Panc1 (cell line): ENCODE measurements at regions not wholly inside any gene's neighbourhood (a gene's known extent, or its start where the extent isn't known, plus 50 kb on each side); places are given as distances from the start of the nearest gene placed in this dataset.

Source experiments
- ATAC-seq: fragments of 200-7000 bp; cut with Tn5 transposase; 2 replicates; pipeline ENCODE4 v1.9.1; 2020; ENCODE audit warnings: mild to moderate bottlenecking, moderate library complexity
- BruUV-seq: library from RNA; stranded (reverse); fragments of 400-500 nt; replicated peaks from 2 replicates; lab custom pipeline; 2021; lab: Mats Ljungman, UMichigan
- CTCF ChIA-PET: fragments of 300-600 bp; sonication (Branson Sonifier 250); formaldehyde crosslinking; loops from one replicate; lab custom pipeline; 2022; ENCODE audit warnings: antibody characterized with exemption; lab: Charles Lee
- POLR2A ChIA-PET: fragments of 300-600 bp; sonication (Branson Sonifier 250); formaldehyde crosslinking; loops from one replicate; lab custom pipeline; 2022; ENCODE audit warnings: antibody characterized with exemption; lab: Charles Lee
- DNase-seq: peaks from one replicate; pipeline ENCODE4 v3.0.0-alpha.2; 2010; ENCODE audit warnings: low read depth, low spot score
- H3K27ac ChIP-seq: 2 replicates; pipeline ENCODE4 v1.5.1; 2011; ENCODE audit warnings: mild to moderate bottlenecking, low read length, inconsistent platforms
- H3K27me3 ChIP-seq: fragments of 200-500 bp; sonication (Bioruptor generic); 2 replicates; pipeline ENCODE4 v1.6.0; 2014; ENCODE audit warnings: low read length, inconsistent platforms; ENCODE audit not compliant: control insufficient read depth, insufficient read depth
- H3K36me3 ChIP-seq: fragments of 200-500 bp; sonication (Bioruptor generic); 2 replicates; pipeline ENCODE4 v1.5.1; 2014; ENCODE audit warnings: inconsistent platforms, mild to moderate bottlenecking, low read length, moderate library complexity; ENCODE audit not compliant: control insufficient read depth, insufficient read depth
- H3K4me1 ChIP-seq: 2 replicates; pipeline ENCODE4 v1.5.1; 2011; ENCODE audit warnings: inconsistent platforms, mild to moderate bottlenecking, low read length, moderate library complexity; ENCODE audit not compliant: control insufficient read depth, insufficient read depth
- H3K4me3 ChIP-seq, 2 experiments: 2 replicates each; pipeline ENCODE4 v1.5.1; 2011 to 2012; ENCODE audit warnings: low read depth in 2 of 2, low read length in 2 of 2, mild to moderate bottlenecking in 2 of 2, inconsistent platforms in 1 of 2, moderate library complexity in 1 of 2
- H3K9me3 ChIP-seq: fragments of 200-500 bp; sonication (Bioruptor generic); 2 replicates; pipeline ENCODE4 v1.5.1; 2014; ENCODE audit warnings: low read depth, mild to moderate bottlenecking, inconsistent platforms, low read length, moderate library complexity; ENCODE audit not compliant: control insufficient read depth, insufficient read depth
- POLR2AphosphoS5 ChIP-seq: IDR thresholded peaks from 2 replicates; pipeline ENCODE4 v1.6.1; 2012; ENCODE audit warnings: mild to moderate bottlenecking, low read depth, low read length, moderate library complexity
- SIN3A ChIP-seq: IDR thresholded peaks from 2 replicates; pipeline ENCODE4 v1.6.1; 2012; ENCODE audit warnings: low read depth, mild to moderate bottlenecking, low read length, moderate library complexity, borderline replicate concordance; ENCODE audit not compliant: insufficient read depth
- TCF7L2 ChIP-seq: IDR thresholded peaks from 2 replicates; pipeline ENCODE4 v1.6.1; 2011; ENCODE audit warnings: mild to moderate bottlenecking, low read depth, low read length, inconsistent platforms
- in situ Hi-C: cut with HindIII; loops from 2 replicates; pipeline ENCODE4 v1.10.0; 2016; ENCODE audit warnings: low sequenced_read_pairs, low pct_unique_long_range_greater_than_20kb
- intact Hi-C: fragments of 100-400 bp; cut with micrococcal nuclease; formaldehyde crosslinking; loops from one replicate; pipeline ENCODE4 v1.10.0; 2022; ENCODE audit not compliant: unreplicated experiment
- TF ChIP-seq, protein P1 (sequence below): fragments of 450-650 bp; IDR thresholded peaks from 2 replicates; pipeline ENCODE4 v1.5.1; 2017; ENCODE audit warnings: mild to moderate bottlenecking
- TF ChIP-seq, protein P2 (sequence below), 2 experiments: IDR thresholded peaks; 2 replicates each; pipeline ENCODE4 v1.6.1; 2011 to 2012; ENCODE audit warnings: low read depth in 2 of 2, control low read depth in 1 of 2, low read length in 1 of 2, mild to moderate bottlenecking in 1 of 2, moderate library complexity in 1 of 2; ENCODE audit not compliant: insufficient read depth in 1 of 2

DNA sequence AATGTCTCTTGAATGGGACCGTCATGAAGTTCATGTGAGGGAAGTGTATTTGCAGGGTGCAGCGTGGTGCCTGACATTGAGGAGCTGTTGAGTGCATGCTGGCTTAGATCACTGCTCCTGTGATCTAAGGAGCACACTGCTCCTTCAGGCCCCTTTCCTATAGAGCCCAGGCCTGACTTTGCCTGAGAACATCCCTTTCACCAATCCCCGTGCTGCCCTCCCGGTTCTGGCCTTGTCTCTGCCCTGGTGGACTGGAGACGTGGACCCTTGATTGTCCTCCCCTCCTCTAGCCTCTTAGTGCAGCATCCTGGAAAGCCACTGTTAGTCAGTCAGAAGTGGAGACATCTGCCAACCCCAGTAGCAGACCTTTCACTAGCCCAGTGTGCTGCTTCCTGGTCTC is 323.6 kb upstream of the HS6ST1 start:
- CTCF ChIA-PET: no interaction called here
- BruUV-seq: no TSS peak
- no peaks in the 10 kb centered on the region for H3K27me3 ChIP-seq
- no peaks in the 10 kb centered on the region for H3K9me3 ChIP-seq
- ATAC-seq (no peak), DNase-seq (no peak)
- in situ Hi-C loops: no loop called here
- no peaks in the 10 kb centered on the region for H3K4me1 ChIP-seq
- TF ChIP-seq, protein P1, sequence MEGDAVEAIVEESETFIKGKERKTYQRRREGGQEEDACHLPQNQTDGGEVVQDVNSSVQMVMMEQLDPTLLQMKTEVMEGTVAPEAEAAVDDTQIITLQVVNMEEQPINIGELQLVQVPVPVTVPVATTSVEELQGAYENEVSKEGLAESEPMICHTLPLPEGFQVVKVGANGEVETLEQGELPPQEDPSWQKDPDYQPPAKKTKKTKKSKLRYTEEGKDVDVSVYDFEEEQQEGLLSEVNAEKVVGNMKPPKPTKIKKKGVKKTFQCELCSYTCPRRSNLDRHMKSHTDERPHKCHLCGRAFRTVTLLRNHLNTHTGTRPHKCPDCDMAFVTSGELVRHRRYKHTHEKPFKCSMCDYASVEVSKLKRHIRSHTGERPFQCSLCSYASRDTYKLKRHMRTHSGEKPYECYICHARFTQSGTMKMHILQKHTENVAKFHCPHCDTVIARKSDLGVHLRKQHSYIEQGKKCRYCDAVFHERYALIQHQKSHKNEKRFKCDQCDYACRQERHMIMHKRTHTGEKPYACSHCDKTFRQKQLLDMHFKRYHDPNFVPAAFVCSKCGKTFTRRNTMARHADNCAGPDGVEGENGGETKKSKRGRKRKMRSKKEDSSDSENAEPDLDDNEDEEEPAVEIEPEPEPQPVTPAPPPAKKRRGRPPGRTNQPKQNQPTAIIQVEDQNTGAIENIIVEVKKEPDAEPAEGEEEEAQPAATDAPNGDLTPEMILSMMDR: no peak
- TF ChIP-seq TCF7L2: no peak
- no peak for TF ChIP-seq SIN3A
- TF ChIP-seq POLR2AphosphoS5: no peak
- TF ChIP-seq, protein P2, sequence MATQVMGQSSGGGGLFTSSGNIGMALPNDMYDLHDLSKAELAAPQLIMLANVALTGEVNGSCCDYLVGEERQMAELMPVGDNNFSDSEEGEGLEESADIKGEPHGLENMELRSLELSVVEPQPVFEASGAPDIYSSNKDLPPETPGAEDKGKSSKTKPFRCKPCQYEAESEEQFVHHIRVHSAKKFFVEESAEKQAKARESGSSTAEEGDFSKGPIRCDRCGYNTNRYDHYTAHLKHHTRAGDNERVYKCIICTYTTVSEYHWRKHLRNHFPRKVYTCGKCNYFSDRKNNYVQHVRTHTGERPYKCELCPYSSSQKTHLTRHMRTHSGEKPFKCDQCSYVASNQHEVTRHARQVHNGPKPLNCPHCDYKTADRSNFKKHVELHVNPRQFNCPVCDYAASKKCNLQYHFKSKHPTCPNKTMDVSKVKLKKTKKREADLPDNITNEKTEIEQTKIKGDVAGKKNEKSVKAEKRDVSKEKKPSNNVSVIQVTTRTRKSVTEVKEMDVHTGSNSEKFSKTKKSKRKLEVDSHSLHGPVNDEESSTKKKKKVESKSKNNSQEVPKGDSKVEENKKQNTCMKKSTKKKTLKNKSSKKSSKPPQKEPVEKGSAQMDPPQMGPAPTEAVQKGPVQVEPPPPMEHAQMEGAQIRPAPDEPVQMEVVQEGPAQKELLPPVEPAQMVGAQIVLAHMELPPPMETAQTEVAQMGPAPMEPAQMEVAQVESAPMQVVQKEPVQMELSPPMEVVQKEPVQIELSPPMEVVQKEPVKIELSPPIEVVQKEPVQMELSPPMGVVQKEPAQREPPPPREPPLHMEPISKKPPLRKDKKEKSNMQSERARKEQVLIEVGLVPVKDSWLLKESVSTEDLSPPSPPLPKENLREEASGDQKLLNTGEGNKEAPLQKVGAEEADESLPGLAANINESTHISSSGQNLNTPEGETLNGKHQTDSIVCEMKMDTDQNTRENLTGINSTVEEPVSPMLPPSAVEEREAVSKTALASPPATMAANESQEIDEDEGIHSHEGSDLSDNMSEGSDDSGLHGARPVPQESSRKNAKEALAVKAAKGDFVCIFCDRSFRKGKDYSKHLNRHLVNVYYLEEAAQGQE (IDR thresholded peaks at IDR 0.05; ENCODE audit: insufficient read depth in 1 of 2, low read depth in 2 of 2, low read length in 1 of 2): no peak
- no peak overlapping the region for H3K4me3 ChIP-seq
- intact Hi-C loops: no loop called here
- no peaks in the 10 kb centered on the region for H3K36me3 ChIP-seq
- no peak overlapping the region for H3K27ac ChIP-seq
- POLR2A ChIA-PET: no interaction called here

DNA sequence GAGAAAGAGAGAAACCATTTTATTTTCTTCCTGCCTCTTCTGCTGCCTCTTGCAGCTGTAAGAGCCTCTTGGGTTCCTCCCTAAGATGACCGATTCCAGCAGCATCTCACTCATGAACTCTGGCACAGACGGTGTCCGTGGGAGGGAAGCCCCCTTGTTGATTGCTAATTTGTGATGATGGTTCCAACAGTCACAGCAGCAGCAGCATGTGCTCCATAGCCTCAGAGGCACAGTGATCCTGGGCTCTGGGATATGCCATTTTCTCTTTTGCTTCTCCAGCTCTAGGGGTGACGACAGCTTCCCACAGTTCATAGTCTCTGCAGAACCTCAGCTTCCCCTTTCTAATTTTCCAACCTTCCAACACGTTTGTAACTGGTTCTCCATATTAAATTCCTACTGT is 324.2 kb upstream of the HS6ST1 start:
- in situ Hi-C loops: no loop called here
- TF ChIP-seq, protein P1: no peak
- no peak for TF ChIP-seq SIN3A
- TF ChIP-seq POLR2AphosphoS5: no peak
- TF ChIP-seq TCF7L2: no peak
- TF ChIP-seq, protein P2 (IDR thresholded peaks at IDR 0.05; ENCODE audit: insufficient read depth in 1 of 2, low read depth in 2 of 2, low read length in 1 of 2): no peak
- Histone ChIP-seq H3K27ac (no peak overlapping the region), H3K9me3 (no peaks in the 10 kb centered on the region), H3K36me3 (no peaks in the 10 kb centered on the region), H3K4me1 (no peaks in the 10 kb centered on the region), H3K27me3 (no peaks in the 10 kb centered on the region), H3K4me3 (no peak overlapping the region)
- no peak for ATAC-seq
- no TSS peak for BruUV-seq
- CTCF ChIA-PET: no interaction called here
- POLR2A ChIA-PET: no interaction called here
- intact Hi-C loops: no loop called here
- DNase-seq: no peak
